ENCODE measurements at regions not wholly inside any gene's neighbourhood (a gene's known extent, or its start where the extent isn't known, plus 50 kb on each side); places are given as distances from the start of the nearest gene placed in this dataset.
A peak's percentile ranks its signal among the peaks of the same experiment; 100 is the strongest.

DNA sequence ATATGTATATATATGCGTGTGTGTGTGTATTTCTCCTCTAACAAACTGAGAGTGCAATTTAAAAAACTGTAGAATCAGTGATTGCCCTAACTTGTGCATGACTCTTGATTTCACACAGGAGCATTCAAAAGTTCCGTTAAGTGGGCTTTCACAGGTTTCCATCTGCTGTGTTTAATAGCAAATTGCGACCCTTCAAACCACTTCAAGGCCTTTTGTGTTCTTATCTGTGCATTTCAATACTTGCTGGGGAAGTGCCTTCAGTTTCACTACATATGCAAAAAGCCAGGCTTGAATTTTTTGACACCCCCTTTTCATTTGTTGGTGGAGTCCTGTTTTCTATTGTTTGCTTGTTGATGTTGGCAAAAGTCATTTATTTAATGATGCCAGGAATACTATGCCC, 158.0 kb downstream of the TM9SF2 start:
- Histone ChIP-seq H3K4me1 (ENCODE audit: control insufficient read depth, insufficient read depth, low read length) (peaks cover 16% of the 10 kb centered on the region; the same call in 1 of the 2 replicates), H3K27ac (ENCODE audit: low read length) (no peak overlapping the region), H3K27me3 (ENCODE audit: control insufficient read depth, insufficient read depth, low read length) (no peaks in the 10 kb centered on the region), H3K9me3 (ENCODE audit: control insufficient read depth, insufficient read depth, low read length) (no peaks in the 10 kb centered on the region), H3K36me3 (ENCODE audit: control insufficient read depth, insufficient read depth, low read length) (no peaks in the 10 kb centered on the region), H3K4me3 (ENCODE audit: low read length) (no peak overlapping the region)
- DNase-seq (ENCODE audit: low read depth, low spot score) = no peak
- no CpG with 5 or more reads among the region's 3 CpGs for WGBS (ENCODE audit: insufficient coverage, insufficient read length)

GRCh38 chr13:99658261-99658991, 157.2 kb downstream of the TM9SF2 start:
- no CpG with 5 or more reads among the region's 26 CpGs for WGBS (ENCODE audit: insufficient coverage, insufficient read length)
- Histone ChIP-seq H3K27ac (ENCODE audit: low read length) (no peak overlapping the region), H3K36me3 (ENCODE audit: control insufficient read depth, insufficient read depth, low read length) (no peaks in the 10 kb centered on the region), H3K4me3 (ENCODE audit: low read length) (0 out of 2 replicates have a peak overlapping the region, but pooled peaks have one; percentile 0), H3K27me3 (ENCODE audit: control insufficient read depth, insufficient read depth, low read length) (no peaks in the 10 kb centered on the region), H3K4me1 (ENCODE audit: control insufficient read depth, insufficient read depth, low read length) (peaks cover 16% of the 10 kb centered on the region; the same call in 1 of the 2 replicates), H3K9me3 (ENCODE audit: control insufficient read depth, insufficient read depth, low read length) (no peaks in the 10 kb centered on the region)
- DNase-seq (ENCODE audit: low read depth, low spot score) = no peak

- WGBS (ENCODE audit: insufficient coverage, insufficient read length) = no CpG with 5 or more reads among the region's 29 CpGs
- Histone ChIP-seq H3K36me3 (ENCODE audit: control insufficient read depth, insufficient read depth, low read length) (no peaks in the 10 kb centered on the region), H3K4me3 (ENCODE audit: low read length) (0 out of 2 replicates have a peak overlapping the region, but pooled peaks have one; percentile 0), H3K27ac (ENCODE audit: low read length) (no peak overlapping the region), H3K27me3 (ENCODE audit: control insufficient read depth, insufficient read depth, low read length) (no peaks in the 10 kb centered on the region), H3K9me3 (ENCODE audit: control insufficient read depth, insufficient read depth, low read length) (no peaks in the 10 kb centered on the region), H3K4me1 (ENCODE audit: control insufficient read depth, insufficient read depth, low read length) (peaks cover 12% of the 10 kb centered on the region; the same call in 1 of the 2 replicates)
- no peak for DNase-seq (ENCODE audit: low read depth, low spot score)
Observed at GRCh38 chr13:99657848-99658260, 156.6 kb downstream of the TM9SF2 start.

DNA sequence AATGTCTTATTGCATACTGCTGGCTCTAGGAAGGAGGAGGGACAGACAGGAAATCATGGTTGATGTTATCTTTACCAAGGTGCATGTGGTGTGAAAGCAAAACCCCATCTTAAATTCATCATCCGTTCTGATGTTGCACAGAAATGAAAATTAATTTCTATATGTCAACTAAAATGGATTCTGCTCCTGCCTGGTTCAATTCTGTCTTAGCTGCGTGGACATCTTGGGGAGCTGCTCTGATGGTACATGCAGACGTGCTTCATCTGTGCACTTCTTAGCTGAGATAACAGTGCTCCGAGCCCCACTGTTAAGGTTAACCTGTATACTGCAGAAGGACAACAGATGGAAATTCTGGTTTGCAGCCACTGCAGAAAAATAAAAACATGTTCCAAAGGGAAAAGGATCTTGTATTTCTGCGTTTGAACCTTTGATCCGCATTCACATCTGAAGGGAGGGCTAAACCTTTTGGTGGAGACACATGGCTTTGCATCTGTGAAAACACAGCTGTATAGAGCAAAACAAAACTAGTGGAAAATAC, 155.6 kb downstream of the TM9SF2 start:
- no CpG with 5 or more reads among the region's 6 CpGs for WGBS (ENCODE audit: insufficient coverage, insufficient read length)
- Histone ChIP-seq H3K4me3 (ENCODE audit: low read length) (no peak overlapping the region), H3K4me1 (ENCODE audit: control insufficient read depth, insufficient read depth, low read length) (peaks cover 10% of the 10 kb centered on the region; the same call in 1 of the 2 replicates), H3K36me3 (ENCODE audit: control insufficient read depth, insufficient read depth, low read length) (no peaks in the 10 kb centered on the region), H3K27me3 (ENCODE audit: control insufficient read depth, insufficient read depth, low read length) (no peaks in the 10 kb centered on the region), H3K9me3 (ENCODE audit: control insufficient read depth, insufficient read depth, low read length) (no peaks in the 10 kb centered on the region), H3K27ac (ENCODE audit: low read length) (no peak overlapping the region)
- DNase-seq (ENCODE audit: low read depth, low spot score) = no peak

- peak; percentile 92 for DNase-seq (ENCODE audit: low read depth, low spot score)
- Histone ChIP-seq H3K27me3 (ENCODE audit: control insufficient read depth, insufficient read depth, low read length) (no peaks in the 10 kb centered on the region), H3K27ac (ENCODE audit: low read length) (no peak overlapping the region), H3K9me3 (ENCODE audit: control insufficient read depth, insufficient read depth, low read length) (no peaks in the 10 kb centered on the region), H3K4me3 (ENCODE audit: low read length) (no peak overlapping the region), H3K36me3 (ENCODE audit: control insufficient read depth, insufficient read depth, low read length) (no peaks in the 10 kb centered on the region), H3K4me1 (ENCODE audit: control insufficient read depth, insufficient read depth, low read length) (peaks cover 10% of the 10 kb centered on the region; the same call in 1 of the 2 replicates)
- WGBS (ENCODE audit: insufficient coverage, insufficient read length) = no CpG with 5 or more reads among the region's 8 CpGs
Observed at GRCh38 chr13:99656092-99656745, 154.9 kb downstream of the TM9SF2 start.

GRCh38 chr13:99655351-99656091, 154.2 kb downstream of the TM9SF2 start:
- Histone ChIP-seq H3K36me3 (ENCODE audit: control insufficient read depth, insufficient read depth, low read length) (no peaks in the 10 kb centered on the region), H3K4me3 (ENCODE audit: low read length) (no peak overlapping the region), H3K27me3 (ENCODE audit: control insufficient read depth, insufficient read depth, low read length) (no peaks in the 10 kb centered on the region), H3K27ac (ENCODE audit: low read length) (no peak overlapping the region), H3K9me3 (ENCODE audit: control insufficient read depth, insufficient read depth, low read length) (no peaks in the 10 kb centered on the region), H3K4me1 (ENCODE audit: control insufficient read depth, insufficient read depth, low read length) (peaks cover 10% of the 10 kb centered on the region; the same call in 1 of the 2 replicates)
- DNase-seq (ENCODE audit: low read depth, low spot score) = no peak
- no CpG with 5 or more reads among the region's 17 CpGs for WGBS (ENCODE audit: insufficient coverage, insufficient read length)

- DNase-seq (ENCODE audit: low read depth, low spot score) = no peak
- Histone ChIP-seq H3K27me3 (ENCODE audit: control insufficient read depth, insufficient read depth, low read length) (no peaks in the 10 kb centered on the region), H3K9me3 (ENCODE audit: control insufficient read depth, insufficient read depth, low read length) (no peaks in the 10 kb centered on the region), H3K4me1 (ENCODE audit: control insufficient read depth, insufficient read depth, low read length) (peaks cover 8% of the 10 kb centered on the region; the same call in 1 of the 2 replicates), H3K27ac (ENCODE audit: low read length) (no peak overlapping the region), H3K4me3 (ENCODE audit: low read length) (no peak overlapping the region), H3K36me3 (ENCODE audit: control insufficient read depth, insufficient read depth, low read length) (no peaks in the 10 kb centered on the region)
- WGBS (ENCODE audit: insufficient coverage, insufficient read length) = no CpG with 5 or more reads among the region's 4 CpGs
Observed at GRCh38 chr13:99654076-99654475, 152.8 kb downstream of the TM9SF2 start.

DNA sequence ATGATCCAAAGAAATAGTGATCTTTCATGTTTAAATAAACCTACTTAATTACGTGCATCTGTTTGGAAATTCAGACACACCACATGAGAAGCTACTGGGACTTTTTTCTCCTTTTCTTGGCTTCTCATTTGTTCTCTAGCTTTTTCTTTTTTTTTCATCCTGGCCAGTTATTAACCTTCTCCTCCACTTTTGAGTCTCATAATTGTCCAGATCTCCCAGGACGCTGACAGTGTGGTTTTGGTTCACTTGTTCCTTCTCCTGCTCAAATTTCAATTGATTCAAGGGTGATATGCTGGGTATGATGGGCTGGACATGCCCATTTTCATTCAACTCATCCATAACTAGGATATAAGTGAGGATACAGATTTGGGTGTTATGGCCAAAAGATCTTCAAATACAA, 152.3 kb downstream of the TM9SF2 start:
- no peak overlapping the region for H3K27ac ChIP-seq (ENCODE audit: low read length)
- no peak overlapping the region for H3K4me3 ChIP-seq (ENCODE audit: low read length)
- no peaks in the 10 kb centered on the region for H3K9me3 ChIP-seq (ENCODE audit: control insufficient read depth, insufficient read depth, low read length)
- no peaks in the 10 kb centered on the region for H3K36me3 ChIP-seq (ENCODE audit: control insufficient read depth, insufficient read depth, low read length)
- DNase-seq (ENCODE audit: low read depth, low spot score) = no peak
- no peaks in the 10 kb centered on the region for H3K27me3 ChIP-seq (ENCODE audit: control insufficient read depth, insufficient read depth, low read length)
- no CpG with 5 or more reads among the region's 2 CpGs for WGBS (ENCODE audit: insufficient coverage, insufficient read length)
- H3K4me1 ChIP-seq (ENCODE audit: control insufficient read depth, insufficient read depth, low read length) = peaks cover 8% of the 10 kb centered on the region; the same call in 1 of the 2 replicates

DNA sequence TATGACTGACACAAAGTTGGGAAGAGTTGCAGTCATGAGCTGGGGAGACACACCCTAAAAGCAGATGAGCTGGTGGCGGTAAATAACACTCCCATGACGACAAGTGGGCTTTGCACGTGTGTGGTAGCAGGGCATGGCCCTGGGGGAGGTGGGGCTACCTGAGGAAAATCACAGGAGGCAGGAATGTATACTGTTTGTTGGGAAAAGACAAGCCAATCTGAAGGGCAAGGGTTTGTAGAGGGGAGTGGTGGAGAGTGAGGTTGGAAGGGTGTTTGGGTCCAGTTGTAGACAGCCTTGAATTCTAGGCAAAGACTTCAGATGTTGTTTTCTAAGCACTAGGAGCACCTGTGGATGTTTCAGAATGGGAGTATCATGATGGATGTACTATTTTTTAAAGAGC, 151.6 kb downstream of the TM9SF2 start:
- peaks cover 8% of the 10 kb centered on the region; the same call in 1 of the 2 replicates for H3K4me1 ChIP-seq (ENCODE audit: control insufficient read depth, insufficient read depth, low read length)
- no peak overlapping the region for H3K27ac ChIP-seq (ENCODE audit: low read length)
- DNase-seq (ENCODE audit: low read depth, low spot score) = no peak
- no peaks in the 10 kb centered on the region for H3K27me3 ChIP-seq (ENCODE audit: control insufficient read depth, insufficient read depth, low read length)
- no peaks in the 10 kb centered on the region for H3K36me3 ChIP-seq (ENCODE audit: control insufficient read depth, insufficient read depth, low read length)
- no peak overlapping the region for H3K4me3 ChIP-seq (ENCODE audit: low read length)
- H3K9me3 ChIP-seq (ENCODE audit: control insufficient read depth, insufficient read depth, low read length) = no peaks in the 10 kb centered on the region
- no CpG with 5 or more reads among the region's 3 CpGs for WGBS (ENCODE audit: insufficient coverage, insufficient read length)

DNA sequence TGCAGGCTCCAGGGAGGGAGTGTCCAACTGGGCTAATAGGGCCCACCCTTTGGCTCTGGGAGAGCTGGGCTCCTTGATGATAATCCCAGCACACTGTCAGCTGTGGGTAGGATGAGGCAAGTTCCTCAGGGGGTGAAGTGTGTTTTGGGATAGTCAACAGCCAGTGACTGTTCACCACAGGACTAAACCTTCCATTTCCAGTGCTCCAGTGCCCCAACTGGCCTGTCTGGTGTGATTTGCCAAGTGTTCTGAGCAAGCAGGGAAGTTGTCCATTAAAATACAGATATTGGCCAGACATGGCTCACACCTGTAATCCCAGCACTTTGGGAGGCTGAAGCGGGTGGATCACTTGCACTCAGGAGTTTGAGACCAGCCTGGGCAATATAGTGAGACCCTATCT, 150.9 kb downstream of the TM9SF2 start:
- no peaks in the 10 kb centered on the region for H3K27me3 ChIP-seq (ENCODE audit: control insufficient read depth, insufficient read depth, low read length)
- DNase-seq (ENCODE audit: low read depth, low spot score) = no peak
- H3K27ac ChIP-seq (ENCODE audit: low read length) = no peak overlapping the region
- H3K36me3 ChIP-seq (ENCODE audit: control insufficient read depth, insufficient read depth, low read length) = no peaks in the 10 kb centered on the region
- no peak overlapping the region for H3K4me3 ChIP-seq (ENCODE audit: low read length)
- no peaks in the 10 kb centered on the region for H3K9me3 ChIP-seq (ENCODE audit: control insufficient read depth, insufficient read depth, low read length)
- no CpG with 5 or more reads among the region's 1 CpG for WGBS (ENCODE audit: insufficient coverage, insufficient read length)
- peaks cover 5% of the 10 kb centered on the region; the same call in 1 of the 2 replicates for H3K4me1 ChIP-seq (ENCODE audit: control insufficient read depth, insufficient read depth, low read length)
